ENCODE measurements at regions not wholly inside any gene's neighbourhood (a gene's known extent, or its start where the extent isn't known, plus 50 kb on each side); places are given as distances from the start of the nearest gene placed in this dataset.

DNA sequence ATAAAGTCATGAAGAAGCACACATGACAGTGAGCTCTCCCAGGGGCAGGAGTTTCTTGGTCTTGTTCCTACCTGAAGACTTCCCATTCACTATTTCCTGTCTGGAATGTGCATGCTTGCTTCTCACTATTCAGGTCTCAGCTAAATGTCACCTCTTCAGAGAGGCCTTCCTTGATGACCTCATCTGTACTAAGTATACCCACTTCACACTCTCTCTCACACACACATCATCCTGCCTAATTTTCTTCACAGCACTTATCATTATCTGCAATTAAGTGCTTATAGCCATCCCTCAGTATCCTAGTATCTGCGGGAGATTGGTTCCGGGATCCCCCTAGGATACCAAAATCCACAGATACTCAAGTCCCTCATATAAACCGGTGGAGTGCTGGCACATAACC lies 146.4 kb upstream of the IVNS1ABP start:
- TF ChIP-seq, protein P1, sequence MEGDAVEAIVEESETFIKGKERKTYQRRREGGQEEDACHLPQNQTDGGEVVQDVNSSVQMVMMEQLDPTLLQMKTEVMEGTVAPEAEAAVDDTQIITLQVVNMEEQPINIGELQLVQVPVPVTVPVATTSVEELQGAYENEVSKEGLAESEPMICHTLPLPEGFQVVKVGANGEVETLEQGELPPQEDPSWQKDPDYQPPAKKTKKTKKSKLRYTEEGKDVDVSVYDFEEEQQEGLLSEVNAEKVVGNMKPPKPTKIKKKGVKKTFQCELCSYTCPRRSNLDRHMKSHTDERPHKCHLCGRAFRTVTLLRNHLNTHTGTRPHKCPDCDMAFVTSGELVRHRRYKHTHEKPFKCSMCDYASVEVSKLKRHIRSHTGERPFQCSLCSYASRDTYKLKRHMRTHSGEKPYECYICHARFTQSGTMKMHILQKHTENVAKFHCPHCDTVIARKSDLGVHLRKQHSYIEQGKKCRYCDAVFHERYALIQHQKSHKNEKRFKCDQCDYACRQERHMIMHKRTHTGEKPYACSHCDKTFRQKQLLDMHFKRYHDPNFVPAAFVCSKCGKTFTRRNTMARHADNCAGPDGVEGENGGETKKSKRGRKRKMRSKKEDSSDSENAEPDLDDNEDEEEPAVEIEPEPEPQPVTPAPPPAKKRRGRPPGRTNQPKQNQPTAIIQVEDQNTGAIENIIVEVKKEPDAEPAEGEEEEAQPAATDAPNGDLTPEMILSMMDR (IDR thresholded peaks at IDR 0.05) = no peak
- no peak for TF ChIP-seq POLR2A (IDR thresholded peaks at IDR 0.05)

Data from tibial nerve (tissue), 3 donors.